HepG2 (cell line): ENCODE measurements at regions not wholly inside any gene's neighbourhood (a gene's known extent, or its start where the extent isn't known, plus 50 kb on each side); places are given as distances from the start of the nearest gene placed in this dataset.

Source experiments
- BHLHE40 ChIP-seq: IDR thresholded peaks from 2 replicates; pipeline ENCODE4 v1.6.1; 2011; ENCODE audit warnings: low read length, improper control_type of control experiment
- BORCS8-MEF2B ChIP-seq: sonication (generic); formaldehyde crosslinking; IDR thresholded peaks from 2 replicates; pipeline ENCODE4 v1.8.0; 2022; ENCODE audit warnings: mild to moderate bottlenecking, missing genetic modification reagents
- HNF4A ChIP-seq: sonication (generic); formaldehyde crosslinking; IDR thresholded peaks from 2 replicates; pipeline ENCODE4 v1.4.0; 2020; ENCODE audit warnings: missing genetic modification reagents
- NBN ChIP-seq: fragments of 450-650 bp; conservative IDR thresholded peaks from 2 replicates; pipeline ENCODE4 v1.6.1; 2017
- RARA ChIP-seq: IDR thresholded peaks from 2 replicates; pipeline ENCODE4 v1.6.1; 2016; ENCODE audit warnings: missing genetic modification reagents, missing compliant biosample characterization
- SOX6 ChIP-seq, 2 experiments: fragments of 450-650 bp in 1 of 2; sonication (generic) in 1 of 2; formaldehyde crosslinking in 1 of 2; IDR thresholded peaks; 2 replicates each; pipeline versions ENCODE4 v1.4.0 to v1.6.1; 2017 to 2020; ENCODE audit warnings: antibody characterized with exemption in 1 of 2, mild to moderate bottlenecking in 1 of 2, missing genetic modification reagents in 1 of 2
- TF ChIP-seq, protein P1 (sequence below): IDR thresholded peaks from 2 replicates; pipeline ENCODE4 v1.6.1; 2016; ENCODE audit warnings: low read depth
- TF ChIP-seq, protein P2 (sequence below): sonication (generic); formaldehyde crosslinking; conservative IDR thresholded peaks from 2 replicates; pipeline ENCODE4 v1.4.0; 2020; ENCODE audit warnings: mild to moderate bottlenecking, missing genetic modification reagents, moderate library complexity
- TF ChIP-seq, protein P3 (sequence below): sonication (generic); formaldehyde crosslinking; IDR thresholded peaks from 2 replicates; pipeline ENCODE4 v1.5.1; 2020; ENCODE audit warnings: mild to moderate bottlenecking, missing genetic modification reagents, borderline replicate concordance

DNA sequence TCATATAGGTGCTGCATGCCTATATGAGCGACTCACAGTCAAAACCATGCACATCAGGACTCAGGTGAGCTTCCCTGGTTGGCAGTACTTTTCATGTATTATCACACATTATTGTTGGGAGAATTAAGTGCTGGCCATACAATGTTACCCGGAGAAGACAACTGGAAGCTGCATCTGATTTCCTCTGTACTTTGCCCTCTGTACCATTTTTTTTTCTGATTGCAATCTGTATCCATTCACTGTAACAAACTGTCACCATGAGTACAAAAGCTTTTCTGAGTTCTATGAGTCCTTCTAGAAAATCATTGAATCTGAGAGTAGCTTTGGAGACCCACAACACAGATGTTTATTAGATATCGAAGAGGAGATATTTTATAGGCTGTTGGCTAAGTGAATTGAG, 651.0 kb downstream of the NR2F1-AS1 start (continued):
- TF ChIP-seq, protein P1, sequence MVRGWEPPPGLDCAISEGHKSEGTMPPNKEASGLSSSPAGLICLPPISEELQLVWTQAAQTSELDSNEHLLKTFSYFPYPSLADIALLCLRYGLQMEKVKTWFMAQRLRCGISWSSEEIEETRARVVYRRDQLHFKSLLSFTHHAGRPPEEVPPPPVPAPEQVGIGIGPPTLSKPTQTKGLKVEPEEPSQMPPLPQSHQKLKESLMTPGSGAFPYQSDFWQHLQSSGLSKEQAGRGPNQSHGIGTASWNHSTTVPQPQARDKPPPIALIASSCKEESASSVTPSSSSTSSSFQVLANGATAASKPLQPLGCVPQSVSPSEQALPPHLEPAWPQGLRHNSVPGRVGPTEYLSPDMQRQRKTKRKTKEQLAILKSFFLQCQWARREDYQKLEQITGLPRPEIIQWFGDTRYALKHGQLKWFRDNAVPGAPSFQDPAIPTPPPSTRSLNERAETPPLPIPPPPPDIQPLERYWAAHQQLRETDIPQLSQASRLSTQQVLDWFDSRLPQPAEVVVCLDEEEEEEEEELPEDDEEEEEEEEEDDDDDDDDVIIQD: peak; percentile 30; the same call in 1 of the 2 replicates
- TF ChIP-seq SOX6 (IDR thresholded peaks at IDR 0.05) (no peak), SOX6 (CRISPR knock-in tag; IDR thresholded peaks at IDR 0.05) (0 out of 2 replicates have a peak, but pooled peaks have one; percentile 17), BORCS8-MEF2B (CRISPR knock-in tag) (no peak), NBN (no peak), HNF4A (CRISPR knock-in tag) (peak; percentile 70), BHLHE40 (no peak), RARA (CRISPR knock-in tag) (peak; percentile 10; the same call in 1 of the 2 replicates)
- TF ChIP-seq, protein P2, sequence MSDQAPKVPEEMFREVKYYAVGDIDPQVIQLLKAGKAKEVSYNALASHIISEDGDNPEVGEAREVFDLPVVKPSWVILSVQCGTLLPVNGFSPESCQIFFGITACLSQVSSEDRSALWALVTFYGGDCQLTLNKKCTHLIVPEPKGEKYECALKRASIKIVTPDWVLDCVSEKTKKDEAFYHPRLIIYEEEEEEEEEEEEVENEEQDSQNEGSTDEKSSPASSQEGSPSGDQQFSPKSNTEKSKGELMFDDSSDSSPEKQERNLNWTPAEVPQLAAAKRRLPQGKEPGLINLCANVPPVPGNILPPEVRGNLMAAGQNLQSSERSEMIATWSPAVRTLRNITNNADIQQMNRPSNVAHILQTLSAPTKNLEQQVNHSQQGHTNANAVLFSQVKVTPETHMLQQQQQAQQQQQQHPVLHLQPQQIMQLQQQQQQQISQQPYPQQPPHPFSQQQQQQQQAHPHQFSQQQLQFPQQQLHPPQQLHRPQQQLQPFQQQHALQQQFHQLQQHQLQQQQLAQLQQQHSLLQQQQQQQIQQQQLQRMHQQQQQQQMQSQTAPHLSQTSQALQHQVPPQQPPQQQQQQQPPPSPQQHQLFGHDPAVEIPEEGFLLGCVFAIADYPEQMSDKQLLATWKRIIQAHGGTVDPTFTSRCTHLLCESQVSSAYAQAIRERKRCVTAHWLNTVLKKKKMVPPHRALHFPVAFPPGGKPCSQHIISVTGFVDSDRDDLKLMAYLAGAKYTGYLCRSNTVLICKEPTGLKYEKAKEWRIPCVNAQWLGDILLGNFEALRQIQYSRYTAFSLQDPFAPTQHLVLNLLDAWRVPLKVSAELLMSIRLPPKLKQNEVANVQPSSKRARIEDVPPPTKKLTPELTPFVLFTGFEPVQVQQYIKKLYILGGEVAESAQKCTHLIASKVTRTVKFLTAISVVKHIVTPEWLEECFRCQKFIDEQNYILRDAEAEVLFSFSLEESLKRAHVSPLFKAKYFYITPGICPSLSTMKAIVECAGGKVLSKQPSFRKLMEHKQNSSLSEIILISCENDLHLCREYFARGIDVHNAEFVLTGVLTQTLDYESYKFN (CRISPR knock-in tag): 0 out of 2 replicates have a peak, but pooled peaks have one; percentile 27
- TF ChIP-seq, protein P3, sequence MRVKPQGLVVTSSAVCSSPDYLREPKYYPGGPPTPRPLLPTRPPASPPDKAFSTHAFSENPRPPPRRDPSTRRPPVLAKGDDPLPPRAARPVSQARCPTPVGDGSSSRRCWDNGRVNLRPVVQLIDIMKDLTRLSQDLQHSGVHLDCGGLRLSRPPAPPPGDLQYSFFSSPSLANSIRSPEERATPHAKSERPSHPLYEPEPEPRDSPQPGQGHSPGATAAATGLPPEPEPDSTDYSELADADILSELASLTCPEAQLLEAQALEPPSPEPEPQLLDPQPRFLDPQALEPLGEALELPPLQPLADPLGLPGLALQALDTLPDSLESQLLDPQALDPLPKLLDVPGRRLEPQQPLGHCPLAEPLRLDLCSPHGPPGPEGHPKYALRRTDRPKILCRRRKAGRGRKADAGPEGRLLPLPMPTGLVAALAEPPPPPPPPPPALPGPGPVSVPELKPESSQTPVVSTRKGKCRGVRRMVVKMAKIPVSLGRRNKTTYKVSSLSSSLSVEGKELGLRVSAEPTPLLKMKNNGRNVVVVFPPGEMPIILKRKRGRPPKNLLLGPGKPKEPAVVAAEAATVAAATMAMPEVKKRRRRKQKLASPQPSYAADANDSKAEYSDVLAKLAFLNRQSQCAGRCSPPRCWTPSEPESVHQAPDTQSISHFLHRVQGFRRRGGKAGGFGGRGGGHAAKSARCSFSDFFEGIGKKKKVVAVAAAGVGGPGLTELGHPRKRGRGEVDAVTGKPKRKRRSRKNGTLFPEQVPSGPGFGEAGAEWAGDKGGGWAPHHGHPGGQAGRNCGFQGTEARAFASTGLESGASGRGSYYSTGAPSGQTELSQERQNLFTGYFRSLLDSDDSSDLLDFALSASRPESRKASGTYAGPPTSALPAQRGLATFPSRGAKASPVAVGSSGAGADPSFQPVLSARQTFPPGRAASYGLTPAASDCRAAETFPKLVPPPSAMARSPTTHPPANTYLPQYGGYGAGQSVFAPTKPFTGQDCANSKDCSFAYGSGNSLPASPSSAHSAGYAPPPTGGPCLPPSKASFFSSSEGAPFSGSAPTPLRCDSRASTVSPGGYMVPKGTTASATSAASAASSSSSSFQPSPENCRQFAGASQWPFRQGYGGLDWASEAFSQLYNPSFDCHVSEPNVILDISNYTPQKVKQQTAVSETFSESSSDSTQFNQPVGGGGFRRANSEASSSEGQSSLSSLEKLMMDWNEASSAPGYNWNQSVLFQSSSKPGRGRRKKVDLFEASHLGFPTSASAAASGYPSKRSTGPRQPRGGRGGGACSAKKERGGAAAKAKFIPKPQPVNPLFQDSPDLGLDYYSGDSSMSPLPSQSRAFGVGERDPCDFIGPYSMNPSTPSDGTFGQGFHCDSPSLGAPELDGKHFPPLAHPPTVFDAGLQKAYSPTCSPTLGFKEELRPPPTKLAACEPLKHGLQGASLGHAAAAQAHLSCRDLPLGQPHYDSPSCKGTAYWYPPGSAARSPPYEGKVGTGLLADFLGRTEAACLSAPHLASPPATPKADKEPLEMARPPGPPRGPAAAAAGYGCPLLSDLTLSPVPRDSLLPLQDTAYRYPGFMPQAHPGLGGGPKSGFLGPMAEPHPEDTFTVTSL (CRISPR knock-in tag): 0 out of 2 replicates have a peak, but pooled peaks have one; percentile 45
